Skeletal muscle tissue (tissue), 3 donors: ENCODE measurements at regions not wholly inside any gene's neighbourhood (a gene's known extent, or its start where the extent isn't known, plus 50 kb on each side); places are given as distances from the start of the nearest gene placed in this dataset.

Source experiments
- H3K27ac ChIP-seq: one replicate; pipeline ENCODE4 v1.7.0; 2013; ENCODE audit warnings: mild to moderate bottlenecking, low read depth, low read length, inconsistent platforms
- H3K27me3 ChIP-seq, 3 donors: one replicate each; pipeline ENCODE4 v1.7.0; 2013; ENCODE audit warnings: low read length in 3 of 3; ENCODE audit not compliant: control insufficient read depth in 3 of 3, insufficient read depth in 3 of 3
- H3K36me3 ChIP-seq, 3 donors: one replicate each; pipeline ENCODE4 v1.7.0; 2013; ENCODE audit warnings: low read length in 3 of 3; ENCODE audit not compliant: control insufficient read depth in 3 of 3, insufficient read depth in 3 of 3
- H3K4me1 ChIP-seq, 3 donors: one replicate each; pipeline ENCODE4 v1.7.0; 2013; ENCODE audit warnings: low read length in 3 of 3, mild to moderate bottlenecking in 3 of 3; ENCODE audit not compliant: control insufficient read depth in 3 of 3, insufficient read depth in 3 of 3
- H3K4me3 ChIP-seq, 3 donors: one replicate each; pipeline ENCODE4 v1.7.0; 2013; ENCODE audit warnings: low read length in 3 of 3
- H3K9ac ChIP-seq, 3 donors: one replicate each; pipeline ENCODE4 v1.7.0; 2013; ENCODE audit warnings: low read length in 3 of 3, mild to moderate bottlenecking in 3 of 3, moderate library complexity in 2 of 3, low read depth in 1 of 3
- H3K9me3 ChIP-seq, 3 donors: one replicate each; pipeline ENCODE4 v1.7.0; 2013; ENCODE audit warnings: low read length in 3 of 3; ENCODE audit not compliant: control insufficient read depth in 3 of 3
- donor health status: Osteomylitis.

DNA sequence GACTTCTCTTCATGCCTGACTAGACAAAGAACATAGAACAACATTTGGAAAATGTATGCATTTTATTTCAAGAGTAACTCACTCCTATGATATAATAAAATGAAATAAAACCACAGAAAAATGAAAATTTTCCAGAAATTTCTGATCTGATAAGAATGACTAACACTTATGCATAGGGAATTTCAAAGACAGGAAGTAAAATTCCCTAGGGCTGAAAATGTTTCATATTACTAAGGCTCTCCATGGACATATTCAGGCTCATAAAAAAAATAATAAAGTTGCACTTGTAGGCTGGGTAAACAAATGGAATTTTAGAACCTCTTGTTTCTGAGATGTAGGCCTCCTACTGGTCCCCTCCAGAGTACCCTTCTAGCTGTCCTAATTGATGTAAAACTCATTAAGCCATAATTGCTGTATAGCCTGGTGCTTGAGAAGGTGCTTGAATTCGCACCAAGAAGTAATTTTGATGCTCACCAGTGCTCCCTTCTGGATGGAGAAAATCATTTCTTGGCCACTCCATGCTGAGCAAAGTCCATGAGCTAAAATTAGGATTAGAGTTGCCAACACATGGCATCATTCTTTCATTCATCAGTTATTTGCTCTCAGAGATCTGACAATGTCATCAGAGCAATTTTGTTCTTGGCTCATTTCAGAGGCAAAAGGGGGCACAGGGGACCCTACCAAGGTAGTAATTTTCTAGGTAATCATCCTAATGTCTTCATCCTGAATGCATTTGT, 641.0 kb upstream of the CAMK1G start:
- H3K4me3 ChIP-seq: no peak overlapping the region
- no peaks in the 10 kb centered on the region for H3K27me3 ChIP-seq
- H3K4me1 ChIP-seq: no peaks in the 10 kb centered on the region
- no peak overlapping the region for H3K9ac ChIP-seq
- H3K36me3 ChIP-seq: no peaks in the 10 kb centered on the region
- no peaks in the 10 kb centered on the region for H3K9me3 ChIP-seq
- no peak overlapping the region for H3K27ac ChIP-seq

DNA sequence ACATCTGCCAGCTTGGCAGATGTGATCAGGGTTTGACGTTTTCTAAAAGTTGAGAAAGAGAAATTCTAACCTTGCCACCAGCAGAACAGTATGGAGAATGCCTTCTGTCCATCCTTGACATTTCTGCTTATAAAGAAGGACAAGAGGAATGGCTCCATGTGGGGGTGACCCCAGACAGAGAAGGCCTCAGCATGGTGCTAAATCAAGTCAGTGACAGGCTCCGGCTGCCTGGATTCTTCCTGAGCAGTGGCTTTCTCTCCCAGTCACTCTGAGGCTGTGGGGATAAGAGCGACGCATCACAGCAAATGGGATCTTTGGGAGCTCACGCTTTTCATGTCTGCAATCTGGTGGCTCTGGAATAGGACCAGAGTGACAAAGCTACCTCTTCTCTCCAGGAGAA, 640.2 kb upstream of the CAMK1G start:
- Histone ChIP-seq H3K4me3 (no peak overlapping the region), H3K27ac (no peak overlapping the region), H3K9ac (no peak overlapping the region), H3K9me3 (no peaks in the 10 kb centered on the region), H3K36me3 (no peaks in the 10 kb centered on the region), H3K4me1 (no peaks in the 10 kb centered on the region), H3K27me3 (no peaks in the 10 kb centered on the region)

DNA sequence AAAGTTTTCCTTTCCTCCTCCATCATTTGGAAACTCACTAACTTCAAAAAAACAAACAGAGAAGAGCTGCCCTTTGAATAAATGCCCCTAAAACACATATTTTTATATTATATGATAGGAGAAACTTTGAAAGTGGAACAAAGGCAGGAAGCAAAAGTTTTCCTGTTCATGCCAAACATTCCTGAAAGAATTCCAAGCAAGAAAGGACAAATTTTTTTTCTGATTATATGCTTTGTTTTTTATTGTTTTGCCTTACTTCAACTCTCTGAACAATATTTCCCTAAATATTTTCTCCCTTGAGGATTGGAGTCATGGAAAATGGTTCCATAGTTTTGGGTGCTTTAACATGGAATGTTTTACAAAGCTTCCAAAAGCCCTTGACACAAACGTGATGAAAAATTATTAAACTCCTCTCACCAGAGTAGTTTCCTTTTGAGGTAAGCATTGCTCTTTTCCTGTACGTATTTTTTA, 638.5 kb upstream of the CAMK1G start:
- no peaks in the 10 kb centered on the region for H3K27me3 ChIP-seq
- no peak overlapping the region for H3K27ac ChIP-seq
- no peak overlapping the region for H3K4me3 ChIP-seq
- no peaks in the 10 kb centered on the region for H3K4me1 ChIP-seq
- no peaks in the 10 kb centered on the region for H3K9me3 ChIP-seq
- no peaks in the 10 kb centered on the region for H3K36me3 ChIP-seq
- no peak overlapping the region for H3K9ac ChIP-seq

DNA sequence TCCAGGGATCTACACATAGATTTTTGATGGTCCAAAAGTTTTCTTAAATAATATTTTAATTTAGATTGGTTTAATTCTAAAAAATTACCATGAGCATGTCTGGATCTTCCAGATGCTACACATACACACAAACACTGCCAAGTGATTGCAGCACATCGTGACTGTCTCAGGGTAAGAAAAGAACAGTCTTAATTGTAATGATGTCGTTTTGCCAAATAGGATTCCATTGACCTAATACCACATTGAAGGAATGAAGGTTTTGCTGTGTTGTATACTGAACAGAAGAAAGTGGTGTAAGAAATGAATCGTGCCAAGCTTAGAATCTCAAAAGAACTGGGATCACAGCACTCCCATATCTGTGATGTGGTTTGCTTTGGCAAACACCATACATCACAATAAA, 633.3 kb upstream of the CAMK1G start:
- Histone ChIP-seq H3K27me3 (no peaks in the 10 kb centered on the region), H3K4me3 (no peak overlapping the region), H3K36me3 (no peaks in the 10 kb centered on the region), H3K9me3 (no peaks in the 10 kb centered on the region), H3K4me1 (no peaks in the 10 kb centered on the region), H3K27ac (no peak overlapping the region), H3K9ac (no peak overlapping the region)

DNA sequence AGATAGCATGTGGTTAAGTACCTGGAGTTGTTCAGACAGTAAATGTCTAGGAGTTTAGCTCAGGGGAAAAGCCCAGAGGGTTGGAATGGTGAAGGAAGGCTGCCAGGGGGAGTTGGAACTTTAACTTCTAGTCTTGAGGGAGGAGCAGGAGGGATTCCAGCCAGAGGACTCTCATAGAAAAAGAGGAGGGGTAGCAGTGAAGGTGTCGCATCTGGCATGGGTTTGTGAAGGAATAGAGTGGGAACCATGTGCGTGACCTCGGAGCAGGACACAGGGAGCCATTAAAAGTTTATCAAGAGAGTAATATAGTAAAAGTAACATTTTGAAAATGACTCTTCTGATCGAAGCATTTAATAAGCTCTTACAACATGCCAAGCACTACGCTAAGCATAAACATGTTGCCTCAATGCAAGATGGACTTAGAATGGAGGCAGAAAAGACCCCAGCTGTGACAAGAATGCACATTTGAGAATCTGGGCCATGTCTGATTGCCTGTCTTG, 632.4 kb upstream of the CAMK1G start:
- Histone ChIP-seq H3K4me1 (no peaks in the 10 kb centered on the region), H3K9ac (no peak overlapping the region), H3K4me3 (no peak overlapping the region), H3K27me3 (no peaks in the 10 kb centered on the region), H3K9me3 (no peaks in the 10 kb centered on the region), H3K27ac (no peak overlapping the region), H3K36me3 (no peaks in the 10 kb centered on the region)

DNA sequence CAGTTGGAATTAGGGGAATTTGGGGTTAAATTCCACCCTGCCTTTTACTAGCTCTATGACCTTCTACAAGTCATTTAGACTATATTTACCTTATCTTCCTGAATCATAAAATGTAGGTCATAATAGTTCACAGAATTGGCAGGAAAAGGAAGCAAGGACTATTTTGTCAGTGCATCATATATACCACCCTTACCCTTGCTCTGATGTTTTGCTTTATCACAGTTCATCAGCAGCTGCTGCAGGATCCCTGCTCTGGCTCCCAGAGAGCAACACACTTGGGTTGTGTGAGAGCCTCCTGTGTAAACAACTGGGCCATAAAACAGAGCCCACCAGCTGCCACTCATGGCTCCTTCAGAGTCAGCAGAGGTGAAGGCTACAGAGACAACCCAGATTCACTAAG, 631.6 kb upstream of the CAMK1G start:
- H3K4me3 ChIP-seq: no peak overlapping the region
- no peaks in the 10 kb centered on the region for H3K9me3 ChIP-seq
- no peak overlapping the region for H3K27ac ChIP-seq
- H3K9ac ChIP-seq: no peak overlapping the region
- H3K27me3 ChIP-seq: no peaks in the 10 kb centered on the region
- no peaks in the 10 kb centered on the region for H3K36me3 ChIP-seq
- H3K4me1 ChIP-seq: no peaks in the 10 kb centered on the region

DNA sequence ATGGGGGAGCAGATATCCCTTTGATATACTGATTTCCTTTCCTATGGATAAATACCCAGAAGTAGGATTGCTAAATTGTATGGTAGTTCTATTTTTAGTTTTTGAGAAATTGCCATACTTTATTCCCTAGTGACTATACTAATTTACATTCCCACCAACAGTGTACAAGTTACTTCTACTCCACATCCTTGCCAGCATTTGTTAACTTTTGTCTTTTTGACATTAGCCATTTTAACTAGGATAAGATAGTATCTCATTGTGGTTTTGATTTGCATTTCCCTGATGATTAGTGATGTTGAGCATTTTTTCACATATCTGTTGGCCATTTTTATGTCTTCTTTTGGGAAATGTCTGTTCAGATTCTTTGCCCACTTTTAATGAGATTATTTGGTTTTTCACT, 620.6 kb upstream of the CAMK1G start:
- no peaks in the 10 kb centered on the region for H3K4me1 ChIP-seq
- H3K9me3 ChIP-seq: peaks cover 0 to 6% (median 2%) of the 10 kb centered on the region in 3 donors
- H3K27ac ChIP-seq: no peak overlapping the region
- no peak overlapping the region for H3K9ac ChIP-seq
- no peak overlapping the region for H3K4me3 ChIP-seq
- H3K36me3 ChIP-seq: no peaks in the 10 kb centered on the region
- no peaks in the 10 kb centered on the region for H3K27me3 ChIP-seq

DNA sequence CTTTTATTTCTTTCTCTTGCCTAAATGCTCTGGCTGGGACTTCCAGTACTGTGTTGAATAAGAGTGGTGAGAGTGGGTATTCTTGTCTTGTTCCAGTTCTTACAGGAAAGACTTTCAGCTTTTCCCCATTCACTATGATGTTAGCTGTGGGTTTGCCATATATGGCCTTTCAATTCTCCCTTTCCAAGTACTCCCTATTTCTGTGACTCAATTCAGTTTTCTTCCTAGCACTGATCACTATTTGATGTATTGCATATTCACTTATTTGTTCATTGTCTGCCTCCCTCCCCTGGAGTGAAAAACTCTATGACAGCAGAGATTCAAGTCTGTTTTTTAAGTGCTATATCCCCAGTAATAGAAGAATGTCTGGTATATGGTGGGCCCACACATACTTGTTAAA, 618.2 kb upstream of the CAMK1G start:
- Histone ChIP-seq H3K27me3 (no peaks in the 10 kb centered on the region), H3K36me3 (no peaks in the 10 kb centered on the region), H3K4me1 (no peaks in the 10 kb centered on the region), H3K9me3 (no peaks in the 10 kb centered on the region), H3K27ac (no peak overlapping the region), H3K4me3 (no peak overlapping the region), H3K9ac (no peak overlapping the region)

DNA sequence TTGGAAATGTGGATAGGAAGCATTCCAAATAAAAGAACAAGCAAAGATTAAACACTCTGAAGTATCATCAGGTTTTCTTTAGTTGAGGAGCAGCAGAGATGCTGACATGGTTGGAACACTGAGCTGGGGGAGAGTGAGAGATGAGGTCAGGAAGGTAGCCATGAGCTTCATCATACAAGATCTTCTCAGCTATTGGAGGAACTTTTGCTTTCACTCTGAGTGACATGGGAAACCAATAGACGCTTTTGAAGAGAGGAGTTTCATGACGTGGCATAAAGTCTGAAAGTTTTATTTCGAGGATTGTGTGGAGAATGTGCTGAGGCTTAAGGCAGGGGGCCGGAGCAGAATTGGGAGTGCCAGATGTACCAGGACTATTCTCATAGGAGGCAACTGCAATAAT, 616.2 kb upstream of the CAMK1G start:
- Histone ChIP-seq H3K27me3 (no peaks in the 10 kb centered on the region), H3K9me3 (no peaks in the 10 kb centered on the region), H3K36me3 (no peaks in the 10 kb centered on the region), H3K4me1 (no peaks in the 10 kb centered on the region), H3K4me3 (no peak overlapping the region), H3K27ac (no peak overlapping the region), H3K9ac (no peak overlapping the region)

DNA sequence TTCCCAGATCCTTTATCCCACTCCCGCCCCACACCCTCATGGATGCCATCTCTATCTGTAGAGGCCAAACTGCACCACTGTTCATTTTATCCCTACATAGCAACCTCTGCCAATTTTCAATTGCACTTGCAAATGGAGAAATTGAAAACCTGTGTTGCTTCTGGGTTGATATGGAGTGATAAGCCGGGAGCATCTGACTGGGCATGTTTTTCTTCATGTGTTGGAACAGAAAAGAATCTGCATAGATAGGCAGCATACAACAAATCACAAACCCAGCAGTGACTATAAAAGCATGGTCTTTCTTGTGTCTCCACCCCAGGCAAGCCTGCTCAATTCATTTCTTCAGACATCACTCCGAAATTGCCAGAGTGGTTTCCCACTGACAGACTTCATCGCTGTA, 608.8 kb upstream of the CAMK1G start:
- Histone ChIP-seq H3K27ac (no peak overlapping the region), H3K9me3 (no peaks in the 10 kb centered on the region), H3K36me3 (no peaks in the 10 kb centered on the region), H3K4me3 (no peak overlapping the region), H3K4me1 (no peaks in the 10 kb centered on the region), H3K27me3 (no peaks in the 10 kb centered on the region), H3K9ac (no peak overlapping the region)
